NCI-H1436 treated with DMSO at 0.1 percent for 48 hours (cell line): ENCODE measurements at regions not wholly inside any gene's neighbourhood (a gene's known extent, or its start where the extent isn't known, plus 50 kb on each side); places are given as distances from the start of the nearest gene placed in this dataset.

ENCODE experiments used
- DNase-seq: peaks from one replicate; lab custom pipeline; 2025; lab: John Stamatoyannopoulos, UW

- no peak for DNase-seq
Measured at GRCh38 chr3:168384990-168385389, 289.3 kb upstream of the GOLIM4 start.

GRCh38 chr3:168383573-168383972, 287.8 kb upstream of the GOLIM4 start:
- no peak for DNase-seq

DNA sequence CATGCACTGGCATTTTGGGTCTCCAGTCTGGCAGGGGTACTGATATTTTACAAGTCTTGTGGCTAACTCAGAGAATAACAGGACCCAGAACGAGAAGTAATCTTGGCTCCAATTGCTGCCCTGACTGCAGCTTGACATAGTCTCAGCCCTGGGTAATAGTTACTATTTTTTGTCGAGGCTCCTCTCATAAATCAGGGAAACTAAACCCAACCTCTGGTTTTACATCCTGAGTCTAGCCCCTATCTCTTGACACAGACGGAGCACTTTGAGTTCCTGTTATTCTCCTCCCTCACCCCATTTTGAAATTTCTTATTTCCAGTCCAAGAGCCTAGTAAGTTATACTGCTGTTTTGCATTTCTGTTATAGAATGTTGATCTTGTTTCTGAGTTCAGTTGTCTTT, 276.1 kb upstream of the GOLIM4 start:
- DNase-seq, result no peak

DNA sequence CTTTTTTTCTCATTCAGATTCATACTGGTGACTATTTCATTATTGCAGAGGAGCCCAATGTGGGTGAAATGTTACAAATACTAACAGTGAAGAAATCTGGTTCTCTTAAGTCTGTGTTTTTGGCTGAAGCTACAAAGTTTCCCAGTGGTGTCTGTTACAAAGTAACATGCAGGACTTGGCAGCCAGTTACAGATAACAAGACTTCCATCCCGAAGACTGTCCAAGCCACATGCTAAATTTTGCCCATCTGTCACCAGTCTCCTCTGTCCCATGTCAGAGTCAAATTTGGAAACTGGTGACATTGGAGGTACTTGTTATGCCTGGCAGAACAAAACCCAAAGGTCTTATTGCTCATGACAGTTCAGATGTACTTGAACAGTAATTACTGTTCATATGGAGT, 269.2 kb upstream of the GOLIM4 start:
- no peak for DNase-seq

DNA sequence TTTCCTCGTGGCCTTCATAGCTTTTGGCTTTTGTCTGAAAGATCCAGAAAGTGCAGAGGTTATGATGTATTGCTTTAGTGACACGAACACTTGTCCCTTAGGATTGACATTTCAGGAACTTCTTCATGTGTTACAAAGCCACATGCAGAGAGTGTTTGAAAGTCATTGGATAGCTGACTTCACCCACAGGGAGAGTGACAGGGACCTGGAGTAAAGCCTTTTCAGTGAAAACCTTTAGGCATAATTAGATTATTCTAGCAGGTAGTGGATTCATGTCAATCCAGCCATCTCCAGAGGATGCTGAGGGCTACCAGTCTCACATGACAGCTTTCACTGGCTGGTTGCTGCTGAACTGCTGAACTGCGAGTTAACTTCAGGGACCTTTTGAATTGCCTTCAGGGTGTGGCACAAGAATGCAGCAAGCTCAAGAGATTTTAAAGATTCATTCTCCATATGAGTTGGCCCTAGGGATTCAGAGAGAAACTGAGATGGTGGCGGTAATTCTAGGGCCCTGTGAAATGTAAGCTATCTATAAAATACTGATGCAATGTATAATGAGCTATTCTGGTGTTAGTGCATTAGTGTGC, 267.0 kb upstream of the GOLIM4 start:
- no peak for DNase-seq

GRCh38 chr3:168362156-168362555, 266.4 kb upstream of the GOLIM4 start:
- DNase-seq, result no peak

- DNase-seq, result no peak
Measured at GRCh38 chr3:168360993-168361392, 265.3 kb upstream of the GOLIM4 start.

GRCh38 chr3:168342946-168343850, 247.5 kb upstream of the GOLIM4 start:
- no peak for DNase-seq

- DNase-seq, result no peak
Measured at GRCh38 chr3:168341956-168342936, 246.5 kb upstream of the GOLIM4 start.

- DNase-seq, result no peak
Measured at GRCh38 chr3:168341192-168341815, 245.6 kb upstream of the GOLIM4 start.

- DNase-seq, result no peak
Measured at GRCh38 chr3:168338161-168338560, 242.4 kb upstream of the GOLIM4 start.

DNA sequence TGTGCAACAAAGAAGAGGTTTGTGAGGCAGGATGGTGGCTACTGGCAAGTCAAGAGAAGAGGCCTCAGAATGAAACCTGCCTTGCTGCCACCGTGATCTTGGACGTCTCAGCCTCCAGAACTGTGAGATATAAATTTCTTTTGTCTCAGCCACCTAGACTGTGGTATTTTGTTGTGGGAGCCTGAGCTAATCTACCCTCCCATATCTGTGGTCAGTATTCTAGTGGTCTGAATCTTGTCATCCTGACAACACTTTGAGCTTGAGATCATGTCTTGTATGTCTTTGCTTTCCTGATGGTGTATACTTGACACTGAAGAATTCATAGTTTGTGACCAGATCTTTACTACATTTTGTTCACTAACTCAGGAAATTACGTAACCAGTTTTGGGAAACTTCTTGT, 240.6 kb upstream of the GOLIM4 start:
- no peak for DNase-seq

GRCh38 chr3:168333410-168333935, 237.7 kb upstream of the GOLIM4 start:
- DNase-seq, result no peak

DNA sequence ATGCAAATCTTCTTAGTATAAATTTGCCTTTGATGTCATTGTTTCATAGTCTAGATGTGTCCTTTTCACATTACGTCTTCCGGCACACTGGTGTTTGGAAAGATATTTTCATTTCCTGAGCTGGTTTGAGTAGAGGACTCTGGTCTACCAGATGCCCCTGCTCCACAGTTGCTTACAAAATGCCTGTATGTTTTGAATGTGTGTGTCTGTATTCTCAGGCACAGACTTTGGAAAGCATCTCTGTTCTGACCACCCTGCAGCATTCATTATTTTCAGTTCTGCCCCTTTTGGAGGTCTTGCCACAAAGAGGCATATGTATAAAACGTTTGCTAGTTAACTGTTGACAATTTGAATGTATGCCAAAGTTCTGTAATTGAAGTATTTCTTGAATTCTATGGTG, 236.0 kb upstream of the GOLIM4 start:
- no peak for DNase-seq

GRCh38 chr3:168330983-168331382, 235.3 kb upstream of the GOLIM4 start:
- DNase-seq, result no peak

DNA sequence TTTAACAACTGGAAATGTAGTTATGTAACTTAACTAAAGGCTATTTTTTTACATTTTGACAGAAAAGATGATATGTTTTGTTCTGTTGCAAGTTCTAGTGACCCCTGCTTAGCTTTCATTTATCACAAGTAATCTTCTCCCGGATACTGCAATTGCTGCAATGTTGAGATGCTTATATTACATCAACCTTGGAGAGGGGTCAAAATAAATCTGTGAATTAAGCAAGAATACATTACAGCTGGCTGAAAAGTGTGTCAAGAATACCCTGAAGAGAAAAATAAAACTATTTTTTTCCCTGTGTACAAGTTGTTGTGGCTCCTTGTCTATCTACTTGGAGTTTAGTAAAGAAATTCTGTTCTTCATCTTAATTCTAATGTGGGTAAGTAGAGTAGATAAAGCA, 232.1 kb upstream of the GOLIM4 start:
- DNase-seq, result no peak

DNA sequence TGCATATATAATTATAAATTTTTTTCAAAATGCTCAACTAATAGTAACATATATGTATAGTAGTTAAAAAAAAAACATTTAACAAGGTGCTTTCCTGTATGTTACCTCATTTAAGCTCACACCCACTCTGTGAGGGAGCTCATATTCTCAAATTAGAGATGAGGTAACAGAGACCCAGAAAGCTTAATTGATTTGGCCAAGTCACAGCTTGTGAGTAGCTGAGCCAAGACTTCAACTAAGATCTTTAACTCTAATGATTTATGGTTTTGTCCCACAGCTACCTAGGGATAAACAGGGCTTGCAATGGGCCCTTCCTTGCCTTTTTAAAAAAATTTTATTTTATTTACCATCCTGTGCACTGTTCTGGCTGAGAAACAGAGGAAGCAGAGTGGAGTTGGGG, 230.0 kb upstream of the GOLIM4 start:
- DNase-seq, result no peak

DNA sequence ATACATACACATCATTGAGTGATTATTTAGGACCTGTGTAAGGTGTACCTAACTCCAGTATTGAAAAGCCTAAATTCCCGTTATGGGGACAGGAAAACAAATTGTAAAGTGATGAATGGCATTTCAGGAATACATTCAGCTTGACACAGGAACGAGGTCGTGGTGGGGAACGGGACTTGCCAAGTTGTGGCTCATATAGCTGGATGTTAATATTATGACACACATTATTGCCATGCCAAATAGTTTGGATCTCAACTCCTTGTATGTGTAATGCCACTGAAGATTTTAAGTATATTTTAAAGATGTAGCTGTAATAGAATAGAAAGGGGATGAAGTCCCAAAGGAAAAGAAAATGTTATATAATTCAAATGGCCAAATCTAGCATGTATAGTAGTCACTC, 227.2 kb upstream of the GOLIM4 start:
- DNase-seq, result no peak

GRCh38 chr3:168314166-168314565, 218.4 kb upstream of the GOLIM4 start:
- DNase-seq, result no peak

DNA sequence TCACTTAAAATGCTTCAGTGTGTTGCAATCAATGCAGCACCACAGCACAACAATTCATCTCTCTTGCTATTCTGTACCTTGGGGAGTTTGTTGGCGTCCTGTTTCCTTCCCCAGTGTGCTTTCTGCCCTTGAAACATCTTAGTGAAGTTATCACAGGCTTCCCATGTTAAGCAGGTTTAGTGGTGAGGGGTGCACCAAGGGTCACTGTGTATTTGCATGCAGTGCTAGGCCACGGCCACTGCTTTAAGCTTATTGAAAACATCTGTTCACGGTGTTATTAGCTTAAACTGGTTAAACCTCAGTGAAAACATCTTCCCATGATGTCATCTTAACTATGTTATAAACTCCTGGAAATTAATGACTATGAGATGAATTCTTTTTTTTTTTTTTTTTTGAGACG, 217.3 kb upstream of the GOLIM4 start:
- no peak for DNase-seq

GRCh38 chr3:168307893-168308292, 212.2 kb upstream of the GOLIM4 start:
- DNase-seq, result no peak

DNA sequence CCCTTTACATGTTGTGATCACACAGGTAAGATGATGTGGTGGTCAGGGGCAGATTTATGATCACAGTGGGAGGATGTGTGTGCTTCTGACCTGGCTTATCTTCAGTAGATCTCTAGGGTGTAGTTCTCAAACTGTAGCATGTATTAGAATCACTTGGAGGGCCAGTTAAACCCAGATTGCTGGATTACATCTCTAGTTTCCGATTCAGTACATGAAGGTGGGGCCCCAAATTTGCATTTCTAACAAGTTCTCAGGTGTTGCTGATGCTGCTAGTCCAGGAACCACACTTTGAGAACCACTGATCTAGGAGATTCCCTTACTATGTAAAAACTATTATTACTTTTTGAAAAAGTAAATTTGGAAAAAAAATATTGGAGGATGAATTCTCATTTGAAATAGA, 199.3 kb upstream of the GOLIM4 start:
- DNase-seq, result no peak
